Body of pancreas (tissue), 4 donors: ENCODE measurements at regions not wholly inside any gene's neighbourhood (a gene's known extent, or its start where the extent isn't known, plus 50 kb on each side); places are given as distances from the start of the nearest gene placed in this dataset.

Experiments used
- CTCF ChIP-seq, 7 experiments: fragments of 450-650 bp in 4 of 7; fragments of 200-600 bp in 3 of 7; sonication (generic) in 3 of 7; IDR thresholded peaks; one replicate each; pipeline ENCODE4 v1.5.1; 2016 to 2019; ENCODE audit warnings: antibody characterized with exemption in 7 of 7
- POLR2A ChIP-seq, 3 donors: fragments of 450-650 bp; IDR thresholded peaks; one replicate each; pipeline ENCODE4 v1.6.1; 2016; ENCODE audit warnings: antibody characterized with exemption in 3 of 3, mild to moderate bottlenecking in 2 of 3

- TF ChIP-seq CTCF (IDR thresholded peaks at IDR 0.05) (no peak), POLR2A (IDR thresholded peaks at IDR 0.05) (no peak)
Observed at GRCh38 chr13:88426661-88427060, 755.5 kb downstream of the SLITRK5 start.
